Adrenal gland (tissue), 9 donors: ENCODE measurements at regions not wholly inside any gene's neighbourhood (a gene's known extent, or its start where the extent isn't known, plus 50 kb on each side); places are given as distances from the start of the nearest gene placed in this dataset.

Experiments used
- DNase-seq, 7 donors: peaks; one replicate each; pipeline ENCODE4 v3.0.0-alpha.2; 2019 to 2020
- H3K27ac ChIP-seq, 5 donors: fragments of 200-600 bp; sonication (generic) in 4 of 5; 1 replicate in 3 of 5; 2 replicates in 2 of 5; pipeline versions ENCODE4 v1.5.1 to v1.8.0; 2016 to 2020; ENCODE audit warnings: mild to moderate bottlenecking in 1 of 5
- H3K27me3 ChIP-seq: fragments of 200-600 bp; 2 replicates; pipeline ENCODE4 v1.8.0; 2021
- H3K36me3 ChIP-seq, 2 donors: fragments of 200-600 bp; replicated peaks in 1 of 2; 1 replicate in 1 of 2; 2 replicates in 1 of 2; pipeline versions ENCODE4 v1.5.1 to v1.8.0; 2018 to 2022
- H3K4me1 ChIP-seq, 2 donors: fragments of 200-600 bp; replicated peaks in 1 of 2; 1 replicate in 1 of 2; 2 replicates in 1 of 2; pipeline versions ENCODE4 v1.5.1 to v1.8.0; 2018 to 2021
- H3K4me3 ChIP-seq, 4 donors: fragments of 200-600 bp; sonication (generic) in 3 of 4; one replicate each; pipeline ENCODE4 v1.5.1; 2016 to 2018
- H3K9me3 ChIP-seq, 3 donors: fragments of 200-600 bp; sonication (generic) in 1 of 3; replicated peaks in 1 of 3; 1 replicate in 2 of 3; 2 replicates in 1 of 3; pipeline versions ENCODE4 v1.5.1 to v1.8.0; 2016 to 2021
- POLR2A ChIP-seq, 2 donors: fragments of 450-650 bp; IDR thresholded peaks; one replicate each; pipeline ENCODE4 v1.6.1; 2017; ENCODE audit warnings: antibody characterized with exemption in 2 of 2, mild to moderate bottlenecking in 2 of 2, moderate library complexity in 1 of 2
- WGBS, 4 donors: extraction: QIAGEN DNeasy Blood & Tissue Kit in 2 of 4; methylation state at CpG; one replicate each; pipeline versions ENCODE4 v1.1.5 to v1.1.7; 2013 to 2017; 5-methylcytosine and 5-hydroxymethylcytosine counted together
- intact Hi-C, 2 donors: fragments of 100-400 bp; cut with DNase I; formaldehyde crosslinking; loops; one replicate each; pipeline versions ENCODE4 v1.14.1 to v1.15.0; 2022 to 2023
- TF ChIP-seq, protein P1 (sequence below), 6 experiments: fragments of 450-650 bp in 4 of 6; fragments of 200-600 bp in 2 of 6; sonication (generic) in 1 of 6; IDR thresholded peaks; 1 replicate in 5 of 6; 2 replicates in 1 of 6; pipeline versions ENCODE4 v1.5.1 to v1.8.0; 2016 to 2021; ENCODE audit warnings: antibody characterized with exemption in 6 of 6, mild to moderate bottlenecking in 2 of 6, moderate library complexity in 1 of 6
- donor health status: healthy with polysubstance abuse.
- donor health status: Bipolar disorder and iron deficiency.
- donor health status: DM: yes; HTN: yes; CAD: no.
- donor health status: DM: no; HTN: no; CAD: no.
- donor health status: DM: no; HTN: no; CAD: no.

DNA sequence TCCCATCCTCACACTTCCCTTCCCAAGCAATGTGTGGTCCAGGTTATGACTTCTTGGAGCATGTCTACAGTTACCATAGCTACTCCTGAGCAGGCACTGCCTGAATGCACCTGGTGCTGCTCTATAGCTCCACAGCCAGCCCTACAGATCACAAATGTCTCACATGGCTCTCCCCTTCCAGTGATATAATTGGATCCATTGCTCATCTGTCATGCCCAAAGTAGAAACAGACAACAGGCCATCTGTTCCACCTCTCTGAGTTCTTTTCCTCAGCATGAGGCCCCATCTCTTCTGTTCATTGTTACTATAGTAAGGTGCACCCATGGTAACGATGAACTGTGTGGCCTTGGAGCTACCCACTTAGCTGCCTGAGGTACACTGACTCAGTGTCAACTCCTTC lies 320.3 kb upstream of the ZC3H12C start:
- WGBS, 4 donors = 63 to 93% (median 78%) methylated on average over 1 of the region's 1 CpG
- TF ChIP-seq, protein P1, sequence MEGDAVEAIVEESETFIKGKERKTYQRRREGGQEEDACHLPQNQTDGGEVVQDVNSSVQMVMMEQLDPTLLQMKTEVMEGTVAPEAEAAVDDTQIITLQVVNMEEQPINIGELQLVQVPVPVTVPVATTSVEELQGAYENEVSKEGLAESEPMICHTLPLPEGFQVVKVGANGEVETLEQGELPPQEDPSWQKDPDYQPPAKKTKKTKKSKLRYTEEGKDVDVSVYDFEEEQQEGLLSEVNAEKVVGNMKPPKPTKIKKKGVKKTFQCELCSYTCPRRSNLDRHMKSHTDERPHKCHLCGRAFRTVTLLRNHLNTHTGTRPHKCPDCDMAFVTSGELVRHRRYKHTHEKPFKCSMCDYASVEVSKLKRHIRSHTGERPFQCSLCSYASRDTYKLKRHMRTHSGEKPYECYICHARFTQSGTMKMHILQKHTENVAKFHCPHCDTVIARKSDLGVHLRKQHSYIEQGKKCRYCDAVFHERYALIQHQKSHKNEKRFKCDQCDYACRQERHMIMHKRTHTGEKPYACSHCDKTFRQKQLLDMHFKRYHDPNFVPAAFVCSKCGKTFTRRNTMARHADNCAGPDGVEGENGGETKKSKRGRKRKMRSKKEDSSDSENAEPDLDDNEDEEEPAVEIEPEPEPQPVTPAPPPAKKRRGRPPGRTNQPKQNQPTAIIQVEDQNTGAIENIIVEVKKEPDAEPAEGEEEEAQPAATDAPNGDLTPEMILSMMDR (IDR thresholded peaks at IDR 0.05) = no peak
- TF ChIP-seq POLR2A (IDR thresholded peaks at IDR 0.05) = no peak
- H3K27ac ChIP-seq = no peak overlapping the region
- no peaks in the 10 kb centered on the region for H3K9me3 ChIP-seq
- no peaks in the 10 kb centered on the region for H3K27me3 ChIP-seq
- peak in 1 of 7 donors; percentile 64 for DNase-seq
- H3K4me1 ChIP-seq = no peaks in the 10 kb centered on the region
- no peaks in the 10 kb centered on the region for H3K36me3 ChIP-seq
- H3K4me3 ChIP-seq = no peak overlapping the region
- intact Hi-C loops = no loop called here

DNA sequence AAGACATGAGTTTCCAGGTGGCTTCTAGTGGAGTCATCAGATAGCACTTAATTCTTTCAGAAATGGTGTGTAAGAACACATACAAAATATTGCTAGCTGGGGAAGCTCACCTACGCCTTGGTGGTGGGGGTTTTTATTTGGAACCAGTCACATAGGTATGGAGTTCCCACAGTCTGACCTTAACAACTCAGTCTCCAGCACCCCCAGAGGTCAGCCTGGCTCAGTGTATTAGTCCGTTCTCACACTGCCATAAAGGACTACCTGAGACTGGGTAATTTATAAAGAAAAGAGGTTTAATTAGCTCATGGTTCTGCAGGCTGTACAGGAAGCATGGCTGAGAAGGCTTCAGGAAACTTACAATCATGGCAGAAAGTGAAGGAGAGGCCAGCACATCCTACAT lies 317.5 kb upstream of the ZC3H12C start:
- no peak for DNase-seq
- H3K9me3 ChIP-seq = no peaks in the 10 kb centered on the region
- no peaks in the 10 kb centered on the region for H3K36me3 ChIP-seq
- no peak overlapping the region for H3K4me3 ChIP-seq
- intact Hi-C loops = no loop called here
- no peaks in the 10 kb centered on the region for H3K4me1 ChIP-seq
- no peak overlapping the region for H3K27ac ChIP-seq
- TF ChIP-seq POLR2A (IDR thresholded peaks at IDR 0.05) = no peak
- TF ChIP-seq, protein P1 (IDR thresholded peaks at IDR 0.05) = no peak
- WGBS, 4 donors = 71 to 90% (median 85%) methylated on average over 2 of the region's 2 CpGs
- H3K27me3 ChIP-seq = no peaks in the 10 kb centered on the region

DNA sequence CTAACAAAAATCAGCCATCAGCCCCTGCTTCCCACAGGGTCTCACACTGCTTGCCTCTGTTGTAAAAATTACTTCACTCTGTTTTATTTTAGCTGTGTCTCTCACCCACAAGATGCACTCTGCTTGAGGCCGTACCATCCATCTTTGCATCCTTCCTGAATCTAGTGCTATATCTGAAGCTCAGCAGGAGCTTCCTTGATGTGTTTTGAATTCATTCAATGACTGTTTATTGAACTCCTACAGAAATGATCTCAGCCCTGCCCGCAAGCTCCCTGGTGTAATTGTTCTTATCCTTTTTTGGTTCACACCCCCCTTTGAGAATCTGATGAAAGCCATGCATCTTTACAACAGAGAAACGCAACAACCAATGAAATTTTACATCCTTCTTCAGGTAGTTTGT lies 310.2 kb upstream of the ZC3H12C start:
- DNase-seq = no peak
- Histone ChIP-seq H3K4me3 (no peak overlapping the region), H3K9me3 (no peaks in the 10 kb centered on the region), H3K4me1 (no peaks in the 10 kb centered on the region), H3K36me3 (no peaks in the 10 kb centered on the region), H3K27me3 (no peaks in the 10 kb centered on the region), H3K27ac (no peak overlapping the region)
- WGBS, 4 donors = 87 to 94% (median 91%) methylated on average over 3 of the region's 3 CpGs
- intact Hi-C loops = no loop called here
- TF ChIP-seq POLR2A (IDR thresholded peaks at IDR 0.05) = no peak
- TF ChIP-seq, protein P1 (IDR thresholded peaks at IDR 0.05) = no peak

DNA sequence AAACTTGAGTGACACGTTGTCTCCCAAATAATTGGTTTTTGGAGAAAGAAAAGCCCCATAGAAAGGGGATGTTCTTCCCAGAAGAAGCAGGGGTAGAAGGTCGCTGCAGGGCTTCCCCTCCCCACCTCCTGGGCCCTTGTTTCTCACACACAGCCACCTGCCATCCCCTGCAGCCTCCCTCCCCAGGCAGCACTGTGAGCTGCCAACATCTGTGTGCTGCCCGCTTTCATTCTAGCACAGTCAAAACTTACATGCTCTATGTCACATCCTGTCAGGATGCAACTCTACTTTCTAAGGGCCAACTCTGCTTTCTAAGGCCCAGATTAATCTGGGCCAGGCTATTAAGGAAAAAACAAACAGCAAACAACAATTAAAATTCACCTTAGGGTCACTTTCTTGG lies 309.4 kb upstream of the ZC3H12C start:
- H3K36me3 ChIP-seq = no peaks in the 10 kb centered on the region
- 70 to 78% (median 76%) methylated on average over 3 of the region's 3 CpGs for WGBS, 4 donors
- H3K9me3 ChIP-seq = no peaks in the 10 kb centered on the region
- no peak overlapping the region for H3K27ac ChIP-seq
- no peaks in the 10 kb centered on the region for H3K27me3 ChIP-seq
- DNase-seq = no peak
- TF ChIP-seq, protein P1 (IDR thresholded peaks at IDR 0.05) = no peak
- no peak for TF ChIP-seq POLR2A (IDR thresholded peaks at IDR 0.05)
- no peaks in the 10 kb centered on the region for H3K4me1 ChIP-seq
- intact Hi-C loops = no loop called here
- H3K4me3 ChIP-seq = no peak overlapping the region
